ENCODE measurements at regions not wholly inside any gene's neighbourhood (a gene's known extent, or its start where the extent isn't known, plus 50 kb on each side); places are given as distances from the start of the nearest gene placed in this dataset.

GRCh38 chr5:165642366-165642765, 2136.9 kb downstream of the MAT2B start:
- no peaks in the 10 kb centered on the region for H3K4me1 ChIP-seq (ENCODE audit: insufficient read depth, low read length, severe bottlenecking)
- H3F3A ChIP-seq (ENCODE audit: insufficient read depth, low read length), result no peaks in the 10 kb centered on the region
- H3K4me3 ChIP-seq (ENCODE audit: low read depth, low read length, poor library complexity, severe bottlenecking), result no peak overlapping the region
- no peak overlapping the region for H3K4me2 ChIP-seq (ENCODE audit: low read length)
- no peaks in the 10 kb centered on the region for H4K20me1 ChIP-seq (ENCODE audit: insufficient read depth, low read length)
- no peaks in the 10 kb centered on the region for H3K36me3 ChIP-seq (ENCODE audit: insufficient read depth, low read length)
- TF ChIP-seq, protein P1, sequence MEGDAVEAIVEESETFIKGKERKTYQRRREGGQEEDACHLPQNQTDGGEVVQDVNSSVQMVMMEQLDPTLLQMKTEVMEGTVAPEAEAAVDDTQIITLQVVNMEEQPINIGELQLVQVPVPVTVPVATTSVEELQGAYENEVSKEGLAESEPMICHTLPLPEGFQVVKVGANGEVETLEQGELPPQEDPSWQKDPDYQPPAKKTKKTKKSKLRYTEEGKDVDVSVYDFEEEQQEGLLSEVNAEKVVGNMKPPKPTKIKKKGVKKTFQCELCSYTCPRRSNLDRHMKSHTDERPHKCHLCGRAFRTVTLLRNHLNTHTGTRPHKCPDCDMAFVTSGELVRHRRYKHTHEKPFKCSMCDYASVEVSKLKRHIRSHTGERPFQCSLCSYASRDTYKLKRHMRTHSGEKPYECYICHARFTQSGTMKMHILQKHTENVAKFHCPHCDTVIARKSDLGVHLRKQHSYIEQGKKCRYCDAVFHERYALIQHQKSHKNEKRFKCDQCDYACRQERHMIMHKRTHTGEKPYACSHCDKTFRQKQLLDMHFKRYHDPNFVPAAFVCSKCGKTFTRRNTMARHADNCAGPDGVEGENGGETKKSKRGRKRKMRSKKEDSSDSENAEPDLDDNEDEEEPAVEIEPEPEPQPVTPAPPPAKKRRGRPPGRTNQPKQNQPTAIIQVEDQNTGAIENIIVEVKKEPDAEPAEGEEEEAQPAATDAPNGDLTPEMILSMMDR (IDR thresholded peaks at IDR 0.05; ENCODE audit: low read length), result no peak
- TF ChIP-seq EZH2 (IDR thresholded peaks at IDR 0.05; ENCODE audit: borderline replicate concordance, low read length), result no peak
- no peak overlapping the region for H3K27ac ChIP-seq (ENCODE audit: low read depth, low read length, poor library complexity, severe bottlenecking)
- no peaks in the 10 kb centered on the region for H3K9me3 ChIP-seq (ENCODE audit: low read length)
- no peak overlapping the region for H2AFZ ChIP-seq (ENCODE audit: low read length)
- H3K9me2 ChIP-seq (ENCODE audit: low read depth, low read length), result no peaks in the 10 kb centered on the region
- H3K9ac ChIP-seq (ENCODE audit: low read length), result no peak overlapping the region
- no peaks in the 10 kb centered on the region for H3K27me3 ChIP-seq (ENCODE audit: insufficient read depth, low read length)
- H3K79me2 ChIP-seq (ENCODE audit: insufficient read depth, low read length), result no peaks in the 10 kb centered on the region

GRCh38 chr5:165665735-165666400, 2160.4 kb downstream of the MAT2B start:
- Histone ChIP-seq H3K4me2 (ENCODE audit: low read length) (no peak overlapping the region), H4K20me1 (ENCODE audit: insufficient read depth, low read length) (no peaks in the 10 kb centered on the region), H3K9ac (ENCODE audit: low read length) (no peak overlapping the region), H3K36me3 (ENCODE audit: insufficient read depth, low read length) (no peaks in the 10 kb centered on the region), H3K9me3 (ENCODE audit: low read length) (no peaks in the 10 kb centered on the region), H2AFZ (ENCODE audit: low read length) (no peak overlapping the region), H3K4me3 (ENCODE audit: low read depth, low read length, poor library complexity, severe bottlenecking) (no peak overlapping the region), H3K27me3 (ENCODE audit: insufficient read depth, low read length) (no peaks in the 10 kb centered on the region), H3K9me2 (ENCODE audit: low read depth, low read length) (no peaks in the 10 kb centered on the region), H3K79me2 (ENCODE audit: insufficient read depth, low read length) (no peaks in the 10 kb centered on the region), H3F3A (ENCODE audit: insufficient read depth, low read length) (no peaks in the 10 kb centered on the region), H3K4me1 (ENCODE audit: insufficient read depth, low read length, severe bottlenecking) (no peaks in the 10 kb centered on the region), H3K27ac (ENCODE audit: low read depth, low read length, poor library complexity, severe bottlenecking) (no peak overlapping the region)
- TF ChIP-seq EZH2 (IDR thresholded peaks at IDR 0.05; ENCODE audit: borderline replicate concordance, low read length), result no peak
- TF ChIP-seq, protein P1 (IDR thresholded peaks at IDR 0.05; ENCODE audit: low read length), result no peak

DNA sequence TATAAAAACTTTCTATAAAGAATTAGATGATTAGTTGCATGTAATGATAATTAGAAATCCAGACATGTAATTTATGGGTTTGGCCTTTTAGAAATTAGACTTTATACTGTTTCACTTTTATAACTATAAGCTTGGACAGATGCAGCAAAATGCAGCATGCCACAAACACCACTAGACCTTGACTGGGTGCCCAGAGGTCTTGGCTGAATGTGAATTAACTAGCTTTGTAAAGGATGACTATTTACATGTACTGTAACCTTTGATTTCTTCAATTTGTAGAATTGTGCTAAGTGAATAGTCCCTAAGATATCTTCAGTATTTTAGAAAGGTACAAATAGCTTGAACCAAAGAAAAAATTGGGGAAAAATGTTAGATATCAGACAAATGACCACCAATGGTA, 2168.1 kb downstream of the MAT2B start:
- no peak overlapping the region for H3K4me2 ChIP-seq (ENCODE audit: low read length)
- H3K9ac ChIP-seq (ENCODE audit: low read length), result no peak overlapping the region
- H3K27me3 ChIP-seq (ENCODE audit: insufficient read depth, low read length), result no peaks in the 10 kb centered on the region
- H3K4me3 ChIP-seq (ENCODE audit: low read depth, low read length, poor library complexity, severe bottlenecking), result no peak overlapping the region
- no peaks in the 10 kb centered on the region for H3K9me3 ChIP-seq (ENCODE audit: low read length)
- H3F3A ChIP-seq (ENCODE audit: insufficient read depth, low read length), result no peaks in the 10 kb centered on the region
- no peaks in the 10 kb centered on the region for H3K4me1 ChIP-seq (ENCODE audit: insufficient read depth, low read length, severe bottlenecking)
- H3K9me2 ChIP-seq (ENCODE audit: low read depth, low read length), result no peaks in the 10 kb centered on the region
- H3K36me3 ChIP-seq (ENCODE audit: insufficient read depth, low read length), result no peaks in the 10 kb centered on the region
- TF ChIP-seq EZH2 (IDR thresholded peaks at IDR 0.05; ENCODE audit: borderline replicate concordance, low read length), result no peak
- TF ChIP-seq, protein P1 (IDR thresholded peaks at IDR 0.05; ENCODE audit: low read length), result no peak
- H3K27ac ChIP-seq (ENCODE audit: low read depth, low read length, poor library complexity, severe bottlenecking), result no peak overlapping the region
- H2AFZ ChIP-seq (ENCODE audit: low read length), result no peak overlapping the region
- no peaks in the 10 kb centered on the region for H4K20me1 ChIP-seq (ENCODE audit: insufficient read depth, low read length)
- H3K79me2 ChIP-seq (ENCODE audit: insufficient read depth, low read length), result no peaks in the 10 kb centered on the region
